GM19438 (cell line): ENCODE measurements at regions not wholly inside any gene's neighbourhood (a gene's known extent, or its start where the extent isn't known, plus 50 kb on each side); places are given as distances from the start of the nearest gene placed in this dataset.
"Not testable (repeated sequence)": the region's sequence is repeated elsewhere in the genome, so short reads cannot be mapped to it uniquely, and the experiment has no call there.

Experiments used
- ATAC-seq: cut with Tn5 transposase; IDR thresholded peaks from one replicate; pipeline ENCODE4 v1.9.1; 2021; ENCODE audit warnings: low read depth; ENCODE audit not compliant: unreplicated experiment

GRCh38 chr2:234409590-234409989, 87.3 kb downstream of the ARL4C start:
- ATAC-seq, result no peak

- no peak for ATAC-seq
These were observed 90.8 kb downstream of the ARL4C start for GRCh38 chr2:234406085-234406484.

GRCh38 chr2:234405462-234405861, 91.4 kb downstream of the ARL4C start:
- no peak for ATAC-seq

GRCh38 chr2:234404957-234405356, 91.9 kb downstream of the ARL4C start:
- no peak for ATAC-seq

- no peak for ATAC-seq
These were observed 93.1 kb downstream of the ARL4C start for GRCh38 chr2:234403751-234404150.

- no peak for ATAC-seq
These were observed 93.8 kb downstream of the ARL4C start for GRCh38 chr2:234403074-234403473.

GRCh38 chr2:234401426-234401825, 95.5 kb downstream of the ARL4C start:
- no peak for ATAC-seq

GRCh38 chr2:234399451-234400246, 97.2 kb downstream of the ARL4C start:
- ATAC-seq, result no peak

GRCh38 chr2:234398531-234398930, 98.3 kb downstream of the ARL4C start:
- ATAC-seq, result no peak

GRCh38 chr2:234395891-234396420, 100.9 kb downstream of the ARL4C start:
- no peak for ATAC-seq

GRCh38 chr2:234394450-234394849, 102.4 kb downstream of the ARL4C start:
- no peak for ATAC-seq

- no peak for ATAC-seq
These were observed 103.5 kb downstream of the ARL4C start for GRCh38 chr2:234393354-234393753.

GRCh38 chr2:234392041-234392615, 104.8 kb downstream of the ARL4C start:
- ATAC-seq, result no peak

GRCh38 chr2:234391625-234392024, 105.3 kb downstream of the ARL4C start:
- no peak for ATAC-seq

GRCh38 chr2:234389661-234390060, 107.2 kb downstream of the ARL4C start:
- ATAC-seq, result not testable (repeated sequence)

- no peak for ATAC-seq
These were observed 108.3 kb downstream of the ARL4C start for GRCh38 chr2:234388591-234388990.

- ATAC-seq, result no peak
These were observed 109.9 kb downstream of the ARL4C start for GRCh38 chr2:234386971-234387370.

- ATAC-seq, result no peak
These were observed 114.8 kb downstream of the ARL4C start for GRCh38 chr2:234382131-234382530.

- ATAC-seq, result not testable (repeated sequence)
These were observed 117.9 kb downstream of the ARL4C start for GRCh38 chr2:234378958-234379357.

- no peak for ATAC-seq
These were observed 118.4 kb downstream of the ARL4C start for GRCh38 chr2:234378440-234378839.

- no peak for ATAC-seq
These were observed 119.0 kb downstream of the ARL4C start for GRCh38 chr2:234377761-234378391.
